ENCODE measurements at regions not wholly inside any gene's neighbourhood (a gene's known extent, or its start where the extent isn't known, plus 50 kb on each side); places are given as distances from the start of the nearest gene placed in this dataset.
"Not testable (repeated sequence)": the region's sequence is repeated elsewhere in the genome, so short reads cannot be mapped to it uniquely, and the experiment has no call there.

- no peak for DNase-seq
These were observed 776.0 kb downstream of the TSN start for GRCh38 chr2:122531290-122532071.

GRCh38 chr2:122532072-122532344, 776.6 kb downstream of the TSN start:
- DNase-seq, result no peak

DNA sequence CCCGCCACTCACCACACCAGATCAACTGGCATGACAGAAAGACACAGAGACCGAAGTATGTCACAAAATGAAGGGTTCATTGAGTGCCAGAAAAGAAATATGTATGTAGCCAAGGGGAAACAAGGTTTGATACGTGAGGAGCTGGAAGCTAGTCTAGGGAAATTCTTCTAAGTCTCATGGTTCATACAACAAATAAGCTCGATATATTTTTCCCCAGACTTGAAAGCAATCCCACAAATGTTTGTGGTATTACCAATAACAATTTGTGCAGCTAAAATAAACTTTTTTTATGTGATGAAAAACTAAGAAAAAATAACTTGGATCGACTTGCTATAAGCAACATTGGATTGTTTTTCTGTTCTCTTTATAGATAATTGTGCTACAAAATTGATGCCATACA, 777.0 kb downstream of the TSN start:
- no peak for DNase-seq

GRCh38 chr2:122535960-122536505, 780.6 kb downstream of the TSN start:
- DNase-seq, result no peak

GRCh38 chr2:122539311-122539710, 783.9 kb downstream of the TSN start:
- DNase-seq, result no peak

DNA sequence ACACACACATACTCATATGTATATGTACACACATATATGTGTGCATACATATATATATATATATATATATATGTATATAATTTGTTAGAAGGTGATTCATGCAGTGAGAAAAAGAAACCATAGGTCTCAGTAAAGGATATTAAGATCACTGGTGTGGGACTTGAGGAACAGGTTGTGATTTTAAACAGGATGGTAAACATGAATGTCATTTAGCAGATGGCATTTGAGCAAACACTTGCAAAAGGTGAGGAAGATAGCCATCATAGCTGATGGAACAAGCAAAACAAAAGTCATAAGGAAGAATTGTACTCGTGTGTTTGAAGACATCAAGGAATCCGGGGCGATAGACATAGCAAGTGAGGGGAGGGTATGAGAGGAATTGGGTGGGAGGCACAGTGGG, 784.5 kb downstream of the TSN start:
- no peak for DNase-seq

DNA sequence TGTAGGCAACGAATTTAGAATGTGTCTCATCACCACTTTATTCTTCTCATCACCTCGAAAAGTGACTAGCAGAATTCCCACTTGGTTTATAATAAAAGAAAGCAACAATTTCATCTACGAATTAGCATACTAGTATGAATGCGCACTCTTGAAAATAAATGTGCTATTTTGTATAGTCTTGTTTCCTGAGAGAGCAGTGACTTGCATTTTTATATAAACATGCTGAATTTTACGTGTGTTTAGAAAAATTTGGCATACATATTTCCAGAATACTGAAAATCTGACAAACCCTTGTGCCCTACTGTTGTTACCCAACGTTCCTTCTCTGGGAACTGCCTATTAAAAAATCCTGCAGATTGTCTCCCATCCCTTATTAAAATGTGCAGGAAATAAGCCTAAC, 786.8 kb downstream of the TSN start:
- no peak for DNase-seq

DNA sequence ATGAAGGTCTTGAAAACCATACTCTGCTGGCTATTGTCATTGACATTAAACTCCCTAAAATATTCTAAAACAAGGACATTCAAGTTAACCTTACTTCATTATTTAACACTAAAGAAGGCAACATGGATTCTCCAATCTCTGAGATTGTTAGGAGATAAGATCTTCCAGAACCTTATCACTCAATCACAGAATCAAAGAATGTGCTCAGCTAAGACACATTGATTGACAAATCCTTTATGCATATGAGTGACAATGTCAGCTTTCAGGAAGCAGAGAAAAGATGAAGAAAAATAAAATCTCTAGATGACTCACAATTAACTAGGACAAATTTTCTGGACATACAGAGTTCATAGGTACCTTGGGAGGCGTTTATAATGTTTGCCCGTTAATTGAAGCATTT, 787.2 kb downstream of the TSN start:
- DNase-seq, result no peak

DNA sequence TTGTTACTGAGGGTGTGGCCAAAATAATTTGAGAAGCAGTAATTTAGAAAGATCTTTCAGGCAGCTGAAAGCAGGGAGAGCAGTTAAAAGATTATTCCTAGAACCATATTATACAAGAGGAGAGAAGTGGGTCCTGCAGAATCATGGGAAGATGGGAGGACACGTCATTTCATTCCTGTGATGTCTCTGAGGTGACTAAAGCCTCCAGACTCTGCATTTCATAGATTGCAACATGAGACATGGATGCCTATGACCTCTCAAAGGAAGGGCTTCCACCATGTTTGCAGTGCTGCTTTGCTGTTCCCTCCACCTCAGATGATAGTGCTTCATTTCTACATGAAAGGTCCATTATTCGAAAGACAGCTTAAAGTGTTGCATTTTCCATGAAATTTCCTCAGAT, 788.4 kb downstream of the TSN start:
- no peak for DNase-seq

DNA sequence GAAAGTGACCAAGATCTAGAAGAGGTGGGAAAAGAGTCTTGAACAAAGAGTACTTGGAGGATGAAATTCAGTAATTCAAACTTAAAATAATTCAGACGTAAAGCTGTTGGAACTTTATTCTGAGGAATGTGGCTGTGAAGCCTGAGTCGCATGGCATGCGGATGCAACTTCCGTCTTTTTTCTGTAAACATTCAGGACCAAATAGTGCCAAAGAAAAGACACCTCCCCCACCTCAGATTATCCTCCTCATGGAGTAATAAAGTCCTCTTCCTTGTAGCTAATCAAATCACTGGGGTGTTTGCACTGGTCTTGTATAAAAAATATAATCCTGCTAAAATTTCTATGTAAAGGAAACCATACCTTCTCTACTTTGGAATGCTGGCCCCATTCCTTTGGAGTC, 790.4 kb downstream of the TSN start:
- no peak for DNase-seq

GRCh38 chr2:122562775-122563174, 807.3 kb downstream of the TSN start:
- no peak for DNase-seq

GRCh38 chr2:122563781-122564180, 808.3 kb downstream of the TSN start:
- no peak for DNase-seq

GRCh38 chr2:122564843-122565242, 809.4 kb downstream of the TSN start:
- no peak for DNase-seq

- no peak for DNase-seq
These were observed 809.9 kb downstream of the TSN start for GRCh38 chr2:122565364-122565763.

GRCh38 chr2:122570641-122571040, 815.2 kb downstream of the TSN start:
- no peak for DNase-seq

GRCh38 chr2:122571471-122571870, 816.0 kb downstream of the TSN start:
- DNase-seq, result not testable (repeated sequence)

- DNase-seq, result no peak
These were observed 819.6 kb downstream of the TSN start for GRCh38 chr2:122575076-122575475.

GRCh38 chr2:122583159-122583917, 827.9 kb downstream of the TSN start:
- DNase-seq, result no peak

DNA sequence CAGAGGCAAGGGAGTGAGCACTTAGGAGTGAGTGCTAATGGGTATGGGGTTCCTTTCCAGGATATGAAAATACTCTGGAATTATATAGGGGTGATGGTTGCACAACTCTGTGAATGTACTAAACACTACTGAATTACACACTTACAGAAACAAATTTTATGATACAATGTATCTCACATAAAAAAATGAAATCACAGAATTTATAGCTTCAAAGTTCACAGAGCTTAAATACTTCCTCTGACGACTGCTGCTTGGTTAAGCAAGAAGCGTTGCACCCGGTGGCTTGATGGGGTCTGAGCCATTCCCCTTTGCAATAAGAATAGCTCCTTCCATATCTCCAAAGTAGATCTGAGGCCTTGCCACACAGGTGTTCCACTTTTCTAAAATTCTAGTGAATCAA, 835.1 kb downstream of the TSN start:
- DNase-seq, result no peak

GRCh38 chr2:122595065-122595464, 839.6 kb downstream of the TSN start:
- DNase-seq, result no peak

- no peak for DNase-seq
These were observed 841.1 kb downstream of the TSN start for GRCh38 chr2:122596598-122596997.

GRCh38 chr2:122598784-122599183, 843.3 kb downstream of the TSN start:
- no peak for DNase-seq
